PC-3 (cell line): ENCODE measurements at regions not wholly inside any gene's neighbourhood (a gene's known extent, or its start where the extent isn't known, plus 50 kb on each side); places are given as distances from the start of the nearest gene placed in this dataset.
A peak's percentile ranks its signal among the peaks of the same experiment; 100 is the strongest.

Experiments
- ATAC-seq: fragments of 200-7000 bp; cut with Tn5 transposase; 2 replicates; pipeline ENCODE4 v1.9.1; 2020; ENCODE audit warnings: mild to moderate bottlenecking, moderate library complexity
- BruUV-seq: library from RNA; stranded (reverse); fragments of 400-500 nt; replicated peaks from 2 replicates; lab custom pipeline; 2021; lab: Mats Ljungman, UMichigan
- CTCF ChIA-PET: fragments of 300-600 bp; sonication (Branson Sonifier 250); formaldehyde crosslinking; loops from one replicate; lab custom pipeline; 2022; ENCODE audit warnings: antibody characterized with exemption; lab: Charles Lee
- POLR2A ChIA-PET: fragments of 300-600 bp; sonication (Branson Sonifier 250); formaldehyde crosslinking; loops from one replicate; lab custom pipeline; 2022; ENCODE audit warnings: antibody characterized with exemption; ENCODE audit not compliant: unreplicated experiment; lab: Charles Lee
- DNase-seq: peaks from one replicate; pipeline ENCODE4 v3.0.0-alpha.2; 2015
- H2AFZ ChIP-seq: fragments of 300-600 bp; sonication (generic); 2 replicates; pipeline ENCODE4 v1.6.0; 2016; ENCODE audit warnings: antibody characterized with exemption, low read length
- H3F3A ChIP-seq: fragments of 300-600 bp; sonication (generic); one replicate; pipeline ENCODE4 v1.6.0; 2017; ENCODE audit warnings: antibody characterized with exemption, low read length, control low read depth, mild to moderate bottlenecking; ENCODE audit not compliant: unreplicated experiment
- H3K27ac ChIP-seq: fragments of 300-600 bp; sonication (generic); 2 replicates; pipeline ENCODE4 v1.5.1; 2016; ENCODE audit warnings: mild to moderate bottlenecking, low read length
- H3K27me3 ChIP-seq: fragments of 300-600 bp; sonication (generic); 2 replicates; pipeline ENCODE4 v1.6.1; 2016; ENCODE audit warnings: low read length, mixed read lengths
- H3K36me3 ChIP-seq: fragments of 300-600 bp; sonication (generic); 2 replicates; pipeline ENCODE4 v1.6.1; 2016; ENCODE audit warnings: low read depth, mixed run types, low read length, mixed read lengths
- H3K4me1 ChIP-seq: fragments of 300-600 bp; sonication (generic); 2 replicates; pipeline ENCODE4 v1.5.1; 2016; ENCODE audit warnings: low read length; ENCODE audit not compliant: insufficient read depth
- H3K4me2 ChIP-seq: fragments of 300-600 bp; sonication (generic); 2 replicates; pipeline ENCODE4 v1.6.0; 2016; ENCODE audit warnings: low read length
- H3K4me3 ChIP-seq: fragments of 300-600 bp; sonication (generic); 2 replicates; pipeline ENCODE4 v1.5.1; 2016; ENCODE audit warnings: mild to moderate bottlenecking, low read length, mixed read lengths
- H3K79me2 ChIP-seq: fragments of 300-600 bp; sonication (generic); 2 replicates; pipeline ENCODE4 v1.6.1; 2017; ENCODE audit warnings: low read length, mixed read lengths
- H3K9ac ChIP-seq: fragments of 300-600 bp; sonication (generic); 2 replicates; pipeline ENCODE4 v1.6.0; 2016; ENCODE audit warnings: mild to moderate bottlenecking, low read length
- H3K9me2 ChIP-seq: fragments of 300-600 bp; sonication (generic); replicated peaks from 2 replicates; pipeline ENCODE4 v1.6.1; 2016; ENCODE audit warnings: mixed run types, low read length, mixed read lengths
- H3K9me3 ChIP-seq: fragments of 300-600 bp; sonication (generic); 2 replicates; pipeline ENCODE4 v1.6.1; 2016; ENCODE audit warnings: low read length, mixed read lengths
- H4K20me1 ChIP-seq: fragments of 300-600 bp; sonication (generic); 2 replicates; pipeline ENCODE4 v1.6.1; 2016; ENCODE audit warnings: low read length, mixed read lengths
- EZH2 ChIP-seq: fragments of 300-600 bp; sonication (generic); IDR thresholded peaks from one replicate; pipeline ENCODE4 v1.6.1; 2017; ENCODE audit warnings: antibody characterized with exemption, mild to moderate bottlenecking, low read length; ENCODE audit not compliant: unreplicated experiment
- EZH2phosphoT487 ChIP-seq: fragments of 300-600 bp; sonication (generic); IDR thresholded peaks from 2 replicates; pipeline ENCODE4 v1.6.1; 2018; ENCODE audit warnings: mild to moderate bottlenecking, antibody characterized with exemption, low read length, borderline replicate concordance
- intact Hi-C: fragments of 100-400 bp; cut with micrococcal nuclease; formaldehyde crosslinking; loops from 2 replicates; pipeline ENCODE4 v1.9.0; 2023
- TF ChIP-seq, protein P1 (sequence below): fragments of 300-600 bp; sonication (generic); conservative IDR thresholded peaks from 2 replicates; pipeline ENCODE4 v1.5.1; 2017; ENCODE audit warnings: antibody characterized with exemption, low read depth, mild to moderate bottlenecking, low read length

DNA sequence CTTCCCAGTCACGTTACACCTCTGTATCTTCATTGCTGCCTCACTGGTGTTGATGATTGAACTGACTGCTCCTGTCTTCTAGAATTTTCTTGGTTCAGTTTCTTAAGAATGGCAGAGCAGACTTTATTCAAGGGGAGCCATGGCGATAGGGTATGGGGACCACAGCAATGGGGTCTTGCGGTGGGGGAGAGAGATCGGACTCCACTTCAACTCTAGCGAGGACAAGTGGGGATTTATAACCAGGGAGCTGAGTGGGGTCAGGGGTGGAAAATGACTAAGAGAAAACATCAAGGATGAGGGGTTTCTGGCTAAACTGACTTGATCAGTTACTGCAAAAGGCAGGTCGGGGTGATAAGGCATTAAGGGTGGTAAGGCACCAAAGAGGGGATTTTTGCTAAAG lies 156.4 kb downstream of the CD83 start:
- TF ChIP-seq EZH2 (no peak), EZH2phosphoT487 (no peak)
- TF ChIP-seq, protein P1, sequence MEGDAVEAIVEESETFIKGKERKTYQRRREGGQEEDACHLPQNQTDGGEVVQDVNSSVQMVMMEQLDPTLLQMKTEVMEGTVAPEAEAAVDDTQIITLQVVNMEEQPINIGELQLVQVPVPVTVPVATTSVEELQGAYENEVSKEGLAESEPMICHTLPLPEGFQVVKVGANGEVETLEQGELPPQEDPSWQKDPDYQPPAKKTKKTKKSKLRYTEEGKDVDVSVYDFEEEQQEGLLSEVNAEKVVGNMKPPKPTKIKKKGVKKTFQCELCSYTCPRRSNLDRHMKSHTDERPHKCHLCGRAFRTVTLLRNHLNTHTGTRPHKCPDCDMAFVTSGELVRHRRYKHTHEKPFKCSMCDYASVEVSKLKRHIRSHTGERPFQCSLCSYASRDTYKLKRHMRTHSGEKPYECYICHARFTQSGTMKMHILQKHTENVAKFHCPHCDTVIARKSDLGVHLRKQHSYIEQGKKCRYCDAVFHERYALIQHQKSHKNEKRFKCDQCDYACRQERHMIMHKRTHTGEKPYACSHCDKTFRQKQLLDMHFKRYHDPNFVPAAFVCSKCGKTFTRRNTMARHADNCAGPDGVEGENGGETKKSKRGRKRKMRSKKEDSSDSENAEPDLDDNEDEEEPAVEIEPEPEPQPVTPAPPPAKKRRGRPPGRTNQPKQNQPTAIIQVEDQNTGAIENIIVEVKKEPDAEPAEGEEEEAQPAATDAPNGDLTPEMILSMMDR = no peak
- no peaks in the 10 kb centered on the region for H3K9me2 ChIP-seq
- peaks cover 13% of the 10 kb centered on the region for H3K36me3 ChIP-seq
- intact Hi-C loops = loop anchor here (5.0 to 10.0 kb wide), 2 partner anchors 471 to 973 kb away; partner anchors contain the start of gene JARID2
- no peak overlapping the region for H2AFZ ChIP-seq
- H3F3A ChIP-seq = peaks cover 12% of the 10 kb centered on the region
- no peak overlapping the region; the same call in 1 of the 2 replicates for H3K4me3 ChIP-seq
- H3K27ac ChIP-seq = peak overlapping the region; percentile 100
- H3K4me1 ChIP-seq = peaks cover 51% of the 10 kb centered on the region
- no peaks in the 10 kb centered on the region for H4K20me1 ChIP-seq
- ChIA-PET POLR2A (no interaction called here), CTCF (no interaction called here)
- no peak for DNase-seq
- BruUV-seq = no TSS peak
- peak overlapping the region; percentile 50 for H3K9ac ChIP-seq
- peak overlapping the region; percentile 23; the same call in 1 of the 2 replicates for H3K4me2 ChIP-seq
- H3K9me3 ChIP-seq = peaks cover 16% of the 10 kb centered on the region
- no peak for ATAC-seq
- H3K27me3 ChIP-seq = no peaks in the 10 kb centered on the region
- no peaks in the 10 kb centered on the region for H3K79me2 ChIP-seq

DNA sequence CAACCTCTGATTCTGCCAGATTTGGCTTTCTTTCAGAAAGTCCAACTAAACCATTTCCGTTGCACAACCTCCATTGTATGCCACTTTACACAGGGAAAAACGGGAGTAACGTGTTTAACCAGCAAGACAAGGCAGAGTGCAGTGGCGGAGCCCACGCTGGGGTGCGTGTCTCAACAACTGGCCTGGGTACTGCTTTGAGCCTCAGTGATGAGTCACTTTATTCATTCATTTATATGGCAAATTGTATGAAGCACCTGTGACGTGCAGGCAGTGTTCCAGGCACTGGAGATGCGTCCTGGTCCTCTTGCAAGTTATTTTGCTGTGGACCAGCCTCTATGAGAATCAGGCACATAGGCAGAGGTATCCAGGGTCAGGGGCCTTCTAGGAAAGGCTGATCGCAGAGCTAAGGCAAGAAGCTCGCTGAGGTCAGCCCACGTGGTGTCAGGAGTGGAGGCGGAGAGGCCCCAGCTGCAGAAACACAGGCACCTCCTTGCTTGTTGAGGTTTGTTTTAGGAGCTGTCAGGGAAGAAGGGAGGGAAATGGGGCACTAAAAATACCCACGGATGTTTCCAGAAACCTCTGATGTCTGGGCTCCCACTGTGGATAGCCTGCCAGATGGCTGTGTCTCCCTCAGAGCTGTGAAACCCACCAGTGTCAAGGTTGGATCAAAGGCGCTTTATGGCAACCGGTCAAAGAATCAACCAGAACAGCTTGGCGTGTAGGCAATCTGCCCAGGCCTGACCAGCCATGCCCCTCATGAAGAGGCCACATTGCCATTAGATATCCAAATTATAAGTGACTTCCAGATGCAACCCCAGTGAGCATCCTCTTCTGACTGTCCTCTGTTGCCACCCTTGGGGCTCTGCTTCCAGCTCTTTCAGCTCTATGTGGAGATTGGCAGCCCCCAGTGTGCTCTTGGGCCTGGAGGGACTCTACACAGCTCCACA lies 157.2 kb downstream of the CD83 start:
- POLR2A ChIA-PET = no interaction called here
- DNase-seq = peak; percentile 94

More for the DNA sequence above, 157.2 kb downstream of the CD83 start:
- intact Hi-C loops = loop anchor here (5.0 to 10.0 kb wide), 2 partner anchors 470 to 972 kb away; partner anchors contain the start of gene JARID2
- CTCF ChIA-PET = no interaction called here
- Histone ChIP-seq H3K4me2 (0 out of 2 replicates have a peak overlapping the region, but pooled peaks have one; percentile 23), H3K9me2 (no peaks in the 10 kb centered on the region), H3K79me2 (no peaks in the 10 kb centered on the region), H3K9me3 (peaks cover 16% of the 10 kb centered on the region), H3K27me3 (no peaks in the 10 kb centered on the region), H3K9ac (peak overlapping the region; percentile 57), H3K27ac (peak overlapping the region; percentile 100), H3K36me3 (peaks cover 13% of the 10 kb centered on the region), H4K20me1 (no peaks in the 10 kb centered on the region), H3K4me3 (no peak overlapping the region), H2AFZ (no peak overlapping the region), H3K4me1 (peaks cover 51% of the 10 kb centered on the region), H3F3A (peaks cover 12% of the 10 kb centered on the region)
- BruUV-seq = no TSS peak
- TF ChIP-seq EZH2phosphoT487 = no peak
- TF ChIP-seq EZH2 = no peak
- TF ChIP-seq, protein P1 = no peak
- ATAC-seq = no peak
